B cell (primary cell): ENCODE measurements at regions not wholly inside any gene's neighbourhood (a gene's known extent, or its start where the extent isn't known, plus 50 kb on each side); places are given as distances from the start of the nearest gene placed in this dataset.
"Not testable (repeated sequence)": the region's sequence is repeated elsewhere in the genome, so short reads cannot be mapped to it uniquely, and the experiment has no call there.

Experiments
- CTCF ChIP-seq: fragments of 200-600 bp; IDR thresholded peaks from one replicate; pipeline ENCODE4 v1.8.0; 2022; ENCODE audit warnings: antibody characterized with exemption, mild to moderate bottlenecking
- EZH2 ChIP-seq: IDR thresholded peaks from 2 replicates; pipeline ENCODE4 v1.6.1; 2012; ENCODE audit warnings: borderline replicate concordance, low read depth, mild to moderate bottlenecking, moderate library complexity, low read length; ENCODE audit not compliant: insufficient read depth, poor library complexity, severe bottlenecking

DNA sequence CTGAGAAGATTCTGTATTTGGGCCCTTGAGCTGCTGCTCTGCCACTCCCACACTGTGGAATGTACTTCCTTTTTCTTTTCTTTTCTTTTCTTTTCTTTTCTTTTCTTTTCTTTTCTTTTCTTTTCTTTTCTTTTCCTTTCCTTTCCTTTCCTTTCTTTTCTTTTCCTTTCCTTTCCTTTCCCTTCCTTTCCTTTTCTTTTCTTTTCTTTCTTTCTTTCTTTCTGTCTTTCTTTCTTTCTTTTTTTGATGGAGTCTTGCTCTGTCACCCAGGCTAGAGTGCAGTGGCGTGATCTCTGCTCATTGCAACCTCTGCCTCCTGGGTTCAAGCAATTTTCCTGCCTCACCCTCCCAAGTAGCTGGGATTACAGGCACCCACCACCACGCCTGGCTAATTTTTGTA lies 89.8 kb downstream of the DNAAF6 start:
- TF ChIP-seq CTCF, EZH2: not testable (repeated sequence)
